HFF-Myc (cell line): ENCODE measurements at regions not wholly inside any gene's neighbourhood (a gene's known extent, or its start where the extent isn't known, plus 50 kb on each side); places are given as distances from the start of the nearest gene placed in this dataset.

ENCODE experiments used
- DNase-seq: peaks from one replicate; pipeline ENCODE4 v3.0.0-alpha.2; 2011; ENCODE audit warnings: low read depth; ENCODE audit errors: extremely low read depth
- H3K4me3 ChIP-seq: replicated peaks from 2 replicates; pipeline ENCODE4 v1.5.1; 2011; ENCODE audit warnings: low read depth, mild to moderate bottlenecking, control low read depth, low read length
- CTCF ChIP-seq: IDR thresholded peaks from 2 replicates; pipeline ENCODE4 v1.5.1; 2012; ENCODE audit warnings: mild to moderate bottlenecking, low read depth, low read length, control low read depth; ENCODE audit errors: missing control alignments

GRCh38 chr4:57333684-57334083 lies 223.5 kb upstream of the IGFBP7 start:
- no peak overlapping the region for H3K4me3 ChIP-seq
- TF ChIP-seq CTCF = no peak
- DNase-seq = no peak

GRCh38 chr4:57331959-57332358 lies 221.8 kb upstream of the IGFBP7 start:
- no peak for DNase-seq
- no peak overlapping the region for H3K4me3 ChIP-seq
- TF ChIP-seq CTCF = no peak

GRCh38 chr4:57329279-57329678 lies 219.1 kb upstream of the IGFBP7 start:
- TF ChIP-seq CTCF = no peak
- no peak overlapping the region for H3K4me3 ChIP-seq
- no peak for DNase-seq

- no peak for TF ChIP-seq CTCF
- H3K4me3 ChIP-seq = no peak overlapping the region
- DNase-seq = no peak
These were observed 214.6 kb upstream of the IGFBP7 start for GRCh38 chr4:57324673-57325307.

GRCh38 chr4:57320849-57321248 lies 210.7 kb upstream of the IGFBP7 start:
- no peak for TF ChIP-seq CTCF
- DNase-seq = no peak
- no peak overlapping the region for H3K4me3 ChIP-seq

- DNase-seq = no peak
- TF ChIP-seq CTCF = no peak
- H3K4me3 ChIP-seq = no peak overlapping the region
These were observed 210.0 kb upstream of the IGFBP7 start for GRCh38 chr4:57320217-57320616.

GRCh38 chr4:57318703-57319102 lies 208.5 kb upstream of the IGFBP7 start:
- no peak overlapping the region for H3K4me3 ChIP-seq
- DNase-seq = no peak
- TF ChIP-seq CTCF = no peak
